ENCODE measurements at regions not wholly inside any gene's neighbourhood (a gene's known extent, or its start where the extent isn't known, plus 50 kb on each side); places are given as distances from the start of the nearest gene placed in this dataset.

- no peak for DNase-seq
Observed at GRCh38 chr2:147499785-147500184, 345.0 kb upstream of the ACVR2A start.

GRCh38 chr2:147495734-147496133 is 349.1 kb upstream of the ACVR2A start:
- DNase-seq = no peak

DNA sequence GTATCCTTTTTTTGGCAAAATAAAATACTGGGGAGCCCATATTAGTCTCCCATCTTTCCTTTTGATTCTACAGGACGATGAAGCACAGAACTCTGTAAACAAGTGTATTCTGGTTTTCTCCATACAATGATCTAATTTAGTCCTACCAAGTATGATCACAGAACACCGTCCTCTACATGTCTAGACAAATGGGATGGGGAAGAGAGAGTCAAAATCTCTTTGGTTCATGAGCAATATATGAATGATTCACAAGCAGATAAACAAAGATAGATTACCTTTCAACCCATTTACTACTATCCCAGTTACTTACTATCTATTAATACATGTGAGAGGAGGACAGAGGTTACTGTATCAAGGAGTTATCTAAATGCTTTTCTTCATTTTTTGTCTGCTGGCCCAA is 352.4 kb upstream of the ACVR2A start:
- DNase-seq = no peak

- DNase-seq = no peak
Observed at GRCh38 chr2:147491506-147491905, 353.3 kb upstream of the ACVR2A start.

DNA sequence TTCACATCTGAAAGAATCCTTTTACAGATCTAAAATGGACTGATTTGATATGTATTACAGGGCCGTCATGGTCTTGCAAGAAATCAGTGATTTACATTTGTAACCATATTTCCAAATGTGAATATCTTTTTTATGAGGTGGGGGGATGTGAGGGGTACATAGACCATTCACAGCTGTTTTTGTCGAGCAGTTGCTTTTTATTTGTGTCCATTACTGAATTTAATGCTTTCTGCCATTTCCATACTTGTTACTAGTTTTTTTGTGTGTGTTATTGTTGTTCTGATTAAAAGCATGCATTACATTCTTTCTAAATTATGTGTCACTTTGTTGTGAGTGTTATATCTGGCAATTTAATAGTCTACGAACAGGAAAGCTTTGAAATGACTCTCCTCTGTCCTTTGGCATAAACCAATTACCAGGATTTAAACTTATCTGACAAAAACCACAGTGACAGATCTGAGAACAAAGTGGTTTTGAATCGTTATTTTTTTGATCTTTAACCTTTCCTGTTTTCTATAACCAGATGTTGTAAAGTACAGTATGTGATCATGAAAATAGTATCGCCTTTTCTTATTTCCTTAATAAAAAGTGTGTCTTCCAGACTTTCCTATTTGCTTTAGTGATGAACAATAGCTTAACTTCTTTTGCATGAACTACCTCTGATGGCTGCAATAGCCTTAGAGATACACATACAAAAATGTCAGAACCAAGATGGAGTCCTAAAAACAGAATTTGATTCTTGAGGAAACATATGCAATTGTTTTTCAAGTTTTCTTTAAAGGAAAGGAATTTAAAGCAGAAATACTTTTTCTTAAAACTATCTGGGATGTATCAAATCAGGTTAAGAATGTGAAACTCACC is 354.2 kb upstream of the ACVR2A start:
- DNase-seq = no peak

DNA sequence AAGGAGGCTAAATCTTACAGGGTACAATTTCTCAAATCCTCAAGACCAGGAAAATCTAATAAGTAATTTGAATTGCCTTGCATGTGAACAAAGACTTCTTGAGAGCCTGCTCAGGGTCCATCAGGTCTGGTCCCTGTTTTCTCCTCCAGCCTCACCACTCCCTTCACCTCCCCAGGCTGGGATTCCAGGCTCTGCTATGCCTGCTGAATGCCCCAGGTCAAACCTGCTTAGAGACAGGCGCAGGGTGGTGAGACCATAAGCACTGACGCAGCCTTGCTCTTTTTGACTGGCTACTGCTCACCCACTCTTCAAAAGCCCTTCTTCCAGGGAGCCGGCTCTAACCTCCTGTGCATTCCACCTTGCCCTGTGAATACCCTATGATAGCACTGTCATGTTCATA is 356.4 kb upstream of the ACVR2A start:
- DNase-seq = no peak

DNA sequence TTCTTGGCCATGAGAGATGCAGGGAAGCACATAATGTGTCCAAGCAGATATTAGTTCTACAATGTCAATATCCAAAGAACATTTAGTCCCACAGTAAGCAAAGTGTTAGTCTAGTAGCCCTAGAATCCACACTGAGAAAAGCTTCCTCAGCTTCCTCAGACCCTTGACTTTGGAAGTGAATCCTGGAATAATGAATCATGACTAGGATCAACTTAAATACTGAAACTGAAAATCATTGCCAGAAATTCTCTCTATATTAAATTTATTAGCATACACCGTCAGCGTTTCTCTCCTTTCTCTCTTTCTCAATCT is 356.9 kb upstream of the ACVR2A start:
- no peak for DNase-seq

GRCh38 chr2:147487286-147487977 is 357.4 kb upstream of the ACVR2A start:
- no peak for DNase-seq

- DNase-seq = no peak
Observed at GRCh38 chr2:147485210-147485851, 359.5 kb upstream of the ACVR2A start.

GRCh38 chr2:147483911-147484310 is 360.9 kb upstream of the ACVR2A start:
- DNase-seq = no peak

DNA sequence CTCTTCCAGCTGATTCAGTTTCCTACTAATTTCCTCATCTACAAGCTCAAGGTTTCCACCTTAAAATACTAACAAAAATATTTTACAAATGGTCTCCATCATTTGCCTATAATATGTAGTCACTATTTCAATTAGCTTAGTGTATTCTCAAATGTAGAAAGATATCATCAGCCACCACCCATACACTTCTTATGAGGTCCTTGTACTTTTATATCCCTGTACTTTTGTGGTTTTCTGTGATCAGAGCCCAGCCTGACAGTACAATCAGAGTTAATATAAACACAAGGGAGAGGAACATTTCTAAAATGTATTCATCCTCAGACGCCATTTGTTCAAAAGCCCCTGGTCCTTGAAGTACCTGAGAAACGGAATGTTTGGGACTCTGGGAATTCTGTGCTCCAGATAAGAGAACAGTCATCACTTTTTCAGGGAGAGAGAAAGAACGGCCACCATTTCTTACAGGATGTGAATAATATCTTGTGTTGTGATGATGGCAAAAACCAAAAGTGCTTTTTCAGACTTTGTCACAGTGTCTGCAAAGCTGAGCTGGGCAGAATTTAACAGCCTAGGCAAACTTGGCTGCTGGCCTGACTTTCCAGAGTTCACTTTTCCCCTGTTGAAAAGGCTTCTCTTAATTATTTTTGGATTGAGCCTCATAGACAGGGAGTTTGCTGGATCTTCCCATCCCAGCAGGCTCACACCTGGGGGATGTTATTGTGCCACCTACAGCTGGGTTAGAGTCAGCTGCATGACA is 361.7 kb upstream of the ACVR2A start:
- no peak for DNase-seq

DNA sequence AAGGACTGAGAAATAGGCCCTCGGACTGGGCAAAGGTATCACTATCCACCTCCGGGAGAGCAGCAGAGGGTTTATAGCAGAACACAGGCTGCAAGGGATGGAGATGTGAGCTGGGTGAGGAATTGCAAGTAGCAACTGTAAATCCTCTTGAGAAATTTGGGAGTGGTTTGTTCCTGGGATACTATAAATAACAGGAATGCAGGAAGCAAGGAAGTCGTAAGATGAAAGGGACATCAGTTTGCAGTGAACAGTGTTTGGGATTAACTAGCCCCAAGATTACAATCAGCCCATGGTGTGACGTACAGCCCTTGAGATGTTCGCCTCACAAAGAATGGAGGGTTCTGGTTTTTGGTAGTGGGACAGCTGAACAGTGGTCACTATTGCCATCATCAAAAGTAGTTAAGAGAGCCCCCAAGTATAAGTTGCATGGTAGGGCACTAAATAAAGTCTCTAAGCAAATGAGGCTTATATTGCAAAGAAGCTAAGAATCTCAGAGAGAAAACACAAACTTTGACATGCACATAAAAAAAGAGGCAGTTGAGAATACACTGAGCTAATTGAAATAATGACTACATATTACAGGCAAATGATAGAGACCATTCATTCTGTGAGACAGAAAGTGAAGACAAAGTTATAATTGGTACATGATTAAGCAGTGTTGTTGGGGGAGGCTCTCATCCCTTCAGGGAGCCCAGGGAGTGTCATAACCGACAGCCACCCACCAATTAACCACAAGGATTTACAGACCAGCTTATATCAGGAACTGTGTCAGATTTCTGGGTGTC is 362.5 kb upstream of the ACVR2A start:
- no peak for DNase-seq

- DNase-seq = no peak
Observed at GRCh38 chr2:147479358-147479757, 365.5 kb upstream of the ACVR2A start.

DNA sequence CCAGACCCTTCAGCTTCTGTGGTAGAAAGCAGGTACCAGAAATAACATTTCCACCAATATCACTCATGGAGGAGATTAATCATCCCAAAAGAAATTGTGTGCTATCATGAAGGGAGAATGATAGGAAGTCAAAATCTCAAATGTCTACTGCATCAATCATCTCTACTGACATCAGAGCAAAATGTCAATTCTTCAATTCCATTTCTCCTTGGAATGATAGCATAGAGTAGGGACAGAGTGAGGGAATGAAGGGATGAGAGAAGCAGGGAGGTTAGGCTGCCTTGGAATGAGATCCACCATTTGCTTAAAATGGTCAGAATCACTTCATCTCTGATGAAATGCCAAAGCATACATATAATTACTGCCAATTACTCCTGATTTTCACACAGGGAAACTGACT is 371.8 kb upstream of the ACVR2A start:
- DNase-seq = no peak

GRCh38 chr2:147471126-147471525 is 373.7 kb upstream of the ACVR2A start:
- DNase-seq = no peak

DNA sequence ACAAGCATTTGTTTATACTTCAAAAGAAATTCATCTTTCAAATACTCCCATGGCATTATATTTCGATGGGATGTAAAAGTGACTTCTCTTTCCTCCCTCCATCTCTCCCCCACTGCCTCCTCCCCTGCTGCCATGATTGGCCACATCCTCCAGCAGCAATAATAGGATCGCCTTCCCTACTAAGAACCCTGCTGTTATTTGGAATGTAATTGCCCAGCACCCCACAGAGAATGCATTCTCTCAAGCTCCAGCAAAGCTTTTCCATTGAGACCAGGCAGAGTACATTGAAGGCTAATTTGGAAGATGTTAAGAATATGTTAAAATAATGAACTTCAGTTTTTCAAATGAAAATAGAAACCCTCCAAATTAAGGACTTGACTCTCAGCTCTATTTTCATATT is 375.4 kb upstream of the ACVR2A start:
- DNase-seq = no peak

DNA sequence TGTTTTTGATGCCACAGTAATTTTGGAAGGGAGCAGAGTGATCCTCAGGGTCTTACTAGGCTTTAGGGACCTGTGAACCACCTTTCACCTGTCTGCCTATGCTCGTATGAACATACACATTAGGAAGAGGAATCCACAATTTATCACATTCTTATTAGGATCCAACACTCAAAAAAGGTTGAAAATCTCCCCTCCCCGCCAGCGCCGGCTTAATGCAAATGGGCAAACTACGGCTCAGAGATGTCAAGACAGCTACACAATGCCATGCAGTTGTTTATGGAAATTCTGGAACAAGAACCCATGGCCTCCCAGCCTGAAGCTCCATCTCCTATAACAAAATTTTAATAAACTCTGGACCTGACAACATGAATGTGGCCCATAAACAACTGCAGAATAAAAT is 375.9 kb upstream of the ACVR2A start:
- no peak for DNase-seq

- no peak for DNase-seq
Observed at GRCh38 chr2:147468349-147468748, 376.5 kb upstream of the ACVR2A start.

GRCh38 chr2:147467441-147467840 is 377.4 kb upstream of the ACVR2A start:
- no peak for DNase-seq

DNA sequence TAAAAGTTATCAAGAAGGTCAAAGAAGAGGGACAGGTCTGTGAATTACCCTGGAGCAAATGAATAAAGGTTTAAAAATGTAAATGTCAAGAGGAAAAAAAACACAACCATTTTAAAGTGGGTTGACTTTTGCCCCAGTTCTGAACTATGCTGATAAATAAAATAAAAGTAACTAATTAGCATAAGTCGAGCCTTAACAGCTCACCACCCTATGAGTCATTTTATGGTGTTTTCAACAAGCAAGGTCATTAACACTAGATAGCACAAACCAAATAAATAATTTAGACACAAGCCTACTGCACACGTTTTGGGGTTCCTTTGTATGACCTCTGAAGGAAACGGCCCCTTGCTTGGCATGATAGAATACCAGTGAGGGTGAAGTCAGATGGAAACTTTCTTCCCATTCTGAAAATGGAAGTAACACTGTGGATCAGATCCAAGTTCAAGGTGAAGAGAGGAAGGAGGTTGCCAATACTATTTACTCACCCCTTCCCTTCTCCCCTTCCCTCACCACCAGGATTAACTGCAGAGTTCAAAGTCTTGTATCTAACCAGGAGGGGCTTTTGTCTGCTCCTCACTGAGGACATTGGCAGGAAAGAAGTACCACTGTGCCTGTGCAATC is 380.0 kb upstream of the ACVR2A start:
- DNase-seq = no peak

DNA sequence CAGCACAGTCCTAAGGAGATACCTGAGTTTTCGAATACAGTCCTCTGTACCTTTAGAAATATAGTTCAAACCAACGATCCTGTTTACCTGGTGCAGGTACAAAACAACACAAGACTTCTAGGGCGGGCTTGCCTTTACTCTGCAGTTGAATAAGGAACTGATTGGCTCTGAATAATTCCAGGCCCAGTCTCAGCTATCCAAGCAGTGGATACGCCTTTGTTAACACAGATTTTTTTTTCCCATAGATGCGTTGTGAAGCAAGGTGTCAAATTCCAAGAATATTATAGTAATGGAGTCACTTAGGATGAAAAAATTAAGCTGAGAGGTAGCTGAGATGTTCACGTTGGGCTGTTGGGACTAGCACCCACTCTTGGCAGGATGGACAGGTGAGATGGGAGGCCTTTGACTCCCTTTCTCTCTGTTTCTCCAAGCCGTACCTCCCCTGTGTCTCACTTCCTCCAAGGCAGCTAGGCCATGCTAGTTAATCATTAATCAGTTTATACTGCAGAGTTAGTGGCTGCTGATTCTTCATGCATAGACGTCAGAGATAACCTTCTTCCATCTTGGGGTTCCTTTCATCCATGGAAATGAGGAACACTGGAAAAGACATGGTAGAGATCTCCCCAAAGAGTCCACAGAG is 380.8 kb upstream of the ACVR2A start:
- DNase-seq = no peak

- no peak for DNase-seq
Observed at GRCh38 chr2:147460155-147460554, 384.7 kb upstream of the ACVR2A start.
